NCI-H510A treated with DMSO at 0.1 percent for 48 hours (cell line): ENCODE measurements at regions not wholly inside any gene's neighbourhood (a gene's known extent, or its start where the extent isn't known, plus 50 kb on each side); places are given as distances from the start of the nearest gene placed in this dataset.
"Not testable (repeated sequence)": the region's sequence is repeated elsewhere in the genome, so short reads cannot be mapped to it uniquely, and the experiment has no call there.

Source experiments
- DNase-seq: peaks from one replicate; lab custom pipeline; 2025; lab: John Stamatoyannopoulos, UW

- DNase-seq: no peak
Observed at GRCh38 chr9:12993466-12993865, 218.6 kb downstream of the LURAP1L start.

- DNase-seq: no peak
Observed at GRCh38 chr9:12997009-12997408, 222.2 kb downstream of the LURAP1L start.

- DNase-seq: no peak
Observed at GRCh38 chr9:13001989-13002580, 227.3 kb downstream of the LURAP1L start.

GRCh38 chr9:13002740-13003139 lies 227.9 kb downstream of the LURAP1L start:
- no peak for DNase-seq

- DNase-seq: no peak
Observed at GRCh38 chr9:13009871-13010270, 235.1 kb downstream of the LURAP1L start.

- no peak for DNase-seq
Observed at GRCh38 chr9:13013991-13014883, 239.4 kb downstream of the LURAP1L start.

GRCh38 chr9:13017260-13017659 lies 242.4 kb downstream of the LURAP1L start:
- DNase-seq: no peak

GRCh38 chr9:13020146-13021040 lies 245.6 kb downstream of the LURAP1L start:
- DNase-seq: no peak

- no peak for DNase-seq
Observed at GRCh38 chr9:13022756-13023155, 247.9 kb downstream of the LURAP1L start.

GRCh38 chr9:13023498-13023897 lies 248.7 kb downstream of the LURAP1L start:
- DNase-seq: no peak

- DNase-seq: no peak
Observed at GRCh38 chr9:13026956-13027355, 252.1 kb downstream of the LURAP1L start.

GRCh38 chr9:13027879-13028278 lies 251.6 kb downstream of the MPDZ start:
- no peak for DNase-seq

GRCh38 chr9:13032585-13032984 lies 246.9 kb downstream of the MPDZ start:
- no peak for DNase-seq

- DNase-seq: peak; percentile 69
Observed at GRCh38 chr9:13033959-13034693, 245.4 kb downstream of the MPDZ start.

- peak; percentile 51 for DNase-seq
Observed at GRCh38 chr9:13034694-13035002, 244.8 kb downstream of the MPDZ start.

GRCh38 chr9:13035822-13036221 lies 243.7 kb downstream of the MPDZ start:
- DNase-seq: no peak

- not testable (repeated sequence) for DNase-seq
Observed at GRCh38 chr9:13037808-13038207, 241.7 kb downstream of the MPDZ start.

GRCh38 chr9:13047827-13048587 lies 231.5 kb downstream of the MPDZ start:
- DNase-seq: no peak

GRCh38 chr9:13049223-13049622 lies 230.3 kb downstream of the MPDZ start:
- peak; percentile 21 for DNase-seq

- DNase-seq: no peak
Observed at GRCh38 chr9:13053504-13053903, 226.0 kb downstream of the MPDZ start.

GRCh38 chr9:13054389-13054788 lies 225.1 kb downstream of the MPDZ start:
- no peak for DNase-seq
